MCF 10A (cell line): ENCODE measurements at regions not wholly inside any gene's neighbourhood (a gene's known extent, or its start where the extent isn't known, plus 50 kb on each side); places are given as distances from the start of the nearest gene placed in this dataset.
A peak's percentile ranks its signal among the peaks of the same experiment; 100 is the strongest.

ENCODE experiments used
- BruUV-seq: library from RNA; stranded (reverse); fragments of 400-500 nt; replicated peaks from 2 replicates; lab custom pipeline; 2021; lab: Mats Ljungman, UMichigan
- CTCF ChIA-PET: fragments of 300-600 bp; sonication (Branson Sonifier 250); formaldehyde crosslinking; extraction: SDS; loops from one replicate; lab custom pipeline; 2021; ENCODE audit warnings: antibody characterized with exemption, inconsistent platforms; lab: Yijun Ruan, JAX
- POLR2A ChIA-PET: fragments of 300-600, 350-650 bp; sonication (Branson Sonifier 250); formaldehyde crosslinking; extraction: SDS; loops from one replicate; lab custom pipeline; 2020; ENCODE audit warnings: antibody characterized with exemption, inconsistent platforms; lab: Yijun Ruan, JAX
- DNase-seq: peaks from one replicate; pipeline ENCODE4 v3.0.0-alpha.2; 2018; ENCODE audit not compliant: unreplicated experiment
- H3K27ac Mint-ChIP-seq: one replicate; pipeline ENCODE4 v1.8.0; 2022; ENCODE audit warnings: mild to moderate bottlenecking, low read depth, mixed read lengths; ENCODE audit not compliant: unreplicated experiment
- H3K27me3 Mint-ChIP-seq: one replicate; pipeline ENCODE4 v1.8.0; 2022; ENCODE audit warnings: mixed read lengths; ENCODE audit not compliant: insufficient read depth, unreplicated experiment
- H3K36me3 Mint-ChIP-seq: one replicate; pipeline ENCODE4 v1.8.0; 2022; ENCODE audit warnings: mild to moderate bottlenecking, moderate library complexity, mixed read lengths; ENCODE audit not compliant: insufficient read depth, unreplicated experiment
- H3K4me1 Mint-ChIP-seq: one replicate; pipeline ENCODE4 v1.8.0; 2022; ENCODE audit warnings: mixed read lengths; ENCODE audit not compliant: insufficient read depth, unreplicated experiment
- H3K4me3 Mint-ChIP-seq: one replicate; pipeline ENCODE4 v1.8.0; 2022; ENCODE audit warnings: mild to moderate bottlenecking, moderate library complexity, mixed read lengths; ENCODE audit not compliant: unreplicated experiment
- H3K9me3 Mint-ChIP-seq: one replicate; pipeline ENCODE4 v1.8.0; 2022; ENCODE audit warnings: mixed read lengths; ENCODE audit not compliant: unreplicated experiment
- intact Hi-C: fragments of 100-400 bp; cut with micrococcal nuclease; formaldehyde crosslinking; loops from 2 replicates; pipeline ENCODE4 v1.14.1; 2022
- TF ChIP-seq, protein P1 (sequence below): fragments of 200-600 bp; IDR thresholded peaks from one replicate; pipeline ENCODE4 v1.8.0; 2022; ENCODE audit warnings: antibody characterized with exemption, mild to moderate bottlenecking; ENCODE audit not compliant: unreplicated experiment

DNA sequence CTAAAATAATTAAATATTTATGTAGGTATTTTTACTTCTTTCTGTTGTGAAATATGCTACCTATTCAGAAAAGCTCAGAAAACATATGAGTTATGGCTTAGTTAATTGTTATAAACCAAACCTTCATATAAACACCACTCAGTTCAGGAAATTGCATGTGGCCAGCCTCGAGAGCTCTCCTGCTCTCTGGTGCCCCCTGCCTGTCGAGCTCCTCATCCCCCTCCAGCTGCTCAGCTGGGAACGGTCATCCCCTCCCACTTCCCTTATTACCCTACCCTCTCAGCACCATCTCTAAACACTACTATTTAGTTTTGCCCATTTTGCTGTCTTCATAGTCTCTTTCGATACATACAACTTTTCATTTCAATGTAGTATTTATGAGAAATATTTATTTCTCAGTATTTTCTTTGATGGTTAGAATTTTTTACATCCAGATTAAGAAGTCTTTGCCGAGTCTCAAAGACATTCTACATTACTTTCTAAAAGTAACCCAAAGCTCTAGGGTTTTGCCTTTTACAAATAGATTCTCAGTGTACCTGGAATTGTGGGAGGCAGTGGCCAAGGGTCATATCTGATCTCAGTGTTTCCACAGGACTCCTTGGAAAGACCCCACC is 51.2 kb upstream of the SEMA4D start:
- CTCF ChIA-PET = interaction anchor here (0.6 to 4.0 kb wide), 49 partner anchors 9 to 554 kb away, joined by 3 to 33 read pairs (median 4); partner anchors contain the start of genes CKS2 and SECISBP2
- H3K4me1 Mint-ChIP-seq = peaks cover 3% of the 10 kb centered on the region
- no peak overlapping the region for H3K4me3 Mint-ChIP-seq
- no peaks in the 10 kb centered on the region for H3K36me3 Mint-ChIP-seq
- peak; percentile 74 for DNase-seq
- intact Hi-C loops = loop anchor here (1.0 to 2.0 kb wide), 3 partner anchors 139 to 230 kb away; no protein-coding TSS in a partner anchor
- POLR2A ChIA-PET = interaction anchor here (1.0 to 2.3 kb wide), 8 partner anchors 161 to 237 kb away, joined by 3 to 13 read pairs (median 6); partner anchors contain the start of gene SECISBP2
- TF ChIP-seq, protein P1, sequence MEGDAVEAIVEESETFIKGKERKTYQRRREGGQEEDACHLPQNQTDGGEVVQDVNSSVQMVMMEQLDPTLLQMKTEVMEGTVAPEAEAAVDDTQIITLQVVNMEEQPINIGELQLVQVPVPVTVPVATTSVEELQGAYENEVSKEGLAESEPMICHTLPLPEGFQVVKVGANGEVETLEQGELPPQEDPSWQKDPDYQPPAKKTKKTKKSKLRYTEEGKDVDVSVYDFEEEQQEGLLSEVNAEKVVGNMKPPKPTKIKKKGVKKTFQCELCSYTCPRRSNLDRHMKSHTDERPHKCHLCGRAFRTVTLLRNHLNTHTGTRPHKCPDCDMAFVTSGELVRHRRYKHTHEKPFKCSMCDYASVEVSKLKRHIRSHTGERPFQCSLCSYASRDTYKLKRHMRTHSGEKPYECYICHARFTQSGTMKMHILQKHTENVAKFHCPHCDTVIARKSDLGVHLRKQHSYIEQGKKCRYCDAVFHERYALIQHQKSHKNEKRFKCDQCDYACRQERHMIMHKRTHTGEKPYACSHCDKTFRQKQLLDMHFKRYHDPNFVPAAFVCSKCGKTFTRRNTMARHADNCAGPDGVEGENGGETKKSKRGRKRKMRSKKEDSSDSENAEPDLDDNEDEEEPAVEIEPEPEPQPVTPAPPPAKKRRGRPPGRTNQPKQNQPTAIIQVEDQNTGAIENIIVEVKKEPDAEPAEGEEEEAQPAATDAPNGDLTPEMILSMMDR = peak; percentile 83
- H3K27ac Mint-ChIP-seq = no peak overlapping the region
- no TSS peak for BruUV-seq
- no peaks in the 10 kb centered on the region for H3K27me3 Mint-ChIP-seq
- peaks cover 8% of the 10 kb centered on the region for H3K9me3 Mint-ChIP-seq

DNA sequence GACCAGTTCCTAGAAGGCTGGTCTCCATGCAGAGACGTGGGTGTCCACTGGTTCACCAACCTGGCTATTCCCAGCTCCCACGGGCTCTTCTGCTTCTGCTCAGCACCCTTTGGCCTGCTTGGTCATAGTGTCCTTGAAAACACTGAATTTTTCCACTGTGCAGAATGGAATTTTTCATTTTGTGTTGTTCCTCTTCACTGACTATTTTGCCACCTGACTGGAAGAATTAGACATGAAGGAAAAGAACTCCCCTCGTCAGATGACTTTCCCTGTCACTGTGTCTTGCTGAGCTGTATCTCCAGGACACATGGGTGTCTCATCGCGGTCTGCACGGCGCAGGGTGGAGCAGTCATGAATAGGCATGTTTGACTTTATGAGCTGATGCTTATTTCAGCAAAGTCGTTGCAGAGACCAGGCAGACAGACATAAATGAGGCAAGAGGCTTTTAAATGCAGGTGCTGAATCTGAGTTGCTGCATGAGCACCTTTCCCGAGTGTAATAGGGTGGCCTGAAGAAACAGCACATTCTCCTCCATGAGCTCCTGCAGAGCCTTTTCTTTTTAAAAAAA is 50.2 kb upstream of the SEMA4D start:
- ChIA-PET CTCF (interaction anchor here (0.7 to 4.0 kb wide), 45 partner anchors 8 to 555 kb away, joined by 3 to 33 read pairs (median 5); partner anchors contain the start of genes CKS2 and SECISBP2), POLR2A (interaction anchor here (0.6 to 2.3 kb wide), 10 partner anchors 29 to 555 kb away, joined by 3 to 13 read pairs (median 5); partner anchors contain the start of gene SECISBP2)
- TF ChIP-seq, protein P1 = no peak
- BruUV-seq = no TSS peak
- no peak for DNase-seq
- Mint-ChIP-seq H3K36me3 (no peaks in the 10 kb centered on the region), H3K27ac (no peak overlapping the region), H3K4me3 (no peak overlapping the region), H3K4me1 (peaks cover 6% of the 10 kb centered on the region), H3K9me3 (peaks cover 8% of the 10 kb centered on the region), H3K27me3 (no peaks in the 10 kb centered on the region)
- intact Hi-C loops = loop anchor here (2.0 kb wide), 1 partner anchor 173 kb away; no protein-coding TSS in a partner anchor
